ENCODE measurements at regions not wholly inside any gene's neighbourhood (a gene's known extent, or its start where the extent isn't known, plus 50 kb on each side); places are given as distances from the start of the nearest gene placed in this dataset.

GRCh38 chr2:116238511-116238910 lies 1576.0 kb upstream of the DDX18 start:
- TF ChIP-seq POLR2A (IDR thresholded peaks at IDR 0.05), result no peak
- TF ChIP-seq CTCF (IDR thresholded peaks at IDR 0.05), result no peak
- no peak for TF ChIP-seq POLR2AphosphoS5 (IDR thresholded peaks at IDR 0.05)

All from breast epithelium (tissue), 3 donors.